Erythroblast (primary cell): ENCODE measurements at regions not wholly inside any gene's neighbourhood (a gene's known extent, or its start where the extent isn't known, plus 50 kb on each side); places are given as distances from the start of the nearest gene placed in this dataset.
"Not testable (repeated sequence)": the region's sequence is repeated elsewhere in the genome, so short reads cannot be mapped to it uniquely, and the experiment has no call there.

Experiments used
- DNase-seq, 2 experiments: peaks; one replicate each; lab custom pipeline; 2025; lab: John Stamatoyannopoulos, UW
- GATA1 ChIP-seq: IDR thresholded peaks from 2 replicates; pipeline ENCODE4 v1.6.1; 2011; ENCODE audit warnings: low read depth, mild to moderate bottlenecking, control low read depth, low read length, moderate library complexity
- POLR2A ChIP-seq: IDR thresholded peaks from 2 replicates; pipeline ENCODE4 v1.6.1; 2011; ENCODE audit warnings: mild to moderate bottlenecking, low read length

DNA sequence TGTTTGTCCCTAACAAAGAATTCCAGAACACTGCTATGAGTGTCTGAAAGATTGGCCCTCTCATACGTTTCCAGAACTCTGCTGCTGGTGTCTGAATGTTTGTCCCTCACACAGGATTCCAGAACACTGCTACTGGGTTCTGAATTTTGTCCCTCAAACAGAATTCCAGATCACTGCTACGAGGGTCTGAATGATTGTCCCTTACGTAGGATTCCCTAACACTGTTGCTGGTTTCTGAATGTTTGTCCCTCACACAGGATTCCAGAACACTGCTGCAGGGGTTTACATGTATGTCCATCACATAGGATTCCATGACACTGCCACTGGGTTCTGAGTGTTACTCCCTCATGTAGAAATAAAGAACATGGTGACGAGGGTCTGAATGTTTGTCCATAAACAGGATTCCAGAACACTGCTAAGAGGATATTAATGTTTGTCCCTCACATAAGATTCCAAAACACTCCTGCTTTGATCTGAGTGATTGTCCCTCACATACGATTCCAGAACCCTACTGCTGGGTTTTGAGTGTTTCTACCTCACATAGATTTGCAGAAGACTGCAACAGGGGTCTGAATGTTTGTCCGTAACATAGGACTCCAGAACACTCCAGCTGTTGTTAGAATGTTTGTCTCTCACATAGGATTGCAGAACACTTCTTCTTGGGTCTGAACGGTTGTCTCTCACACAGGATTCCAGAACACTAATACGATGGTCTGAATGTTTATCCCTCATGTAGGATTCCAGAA lies 214.4 kb downstream of the FOXD4L6 start:
- TF ChIP-seq GATA1 (no peak), POLR2A (no peak)
- no peak for DNase-seq

DNA sequence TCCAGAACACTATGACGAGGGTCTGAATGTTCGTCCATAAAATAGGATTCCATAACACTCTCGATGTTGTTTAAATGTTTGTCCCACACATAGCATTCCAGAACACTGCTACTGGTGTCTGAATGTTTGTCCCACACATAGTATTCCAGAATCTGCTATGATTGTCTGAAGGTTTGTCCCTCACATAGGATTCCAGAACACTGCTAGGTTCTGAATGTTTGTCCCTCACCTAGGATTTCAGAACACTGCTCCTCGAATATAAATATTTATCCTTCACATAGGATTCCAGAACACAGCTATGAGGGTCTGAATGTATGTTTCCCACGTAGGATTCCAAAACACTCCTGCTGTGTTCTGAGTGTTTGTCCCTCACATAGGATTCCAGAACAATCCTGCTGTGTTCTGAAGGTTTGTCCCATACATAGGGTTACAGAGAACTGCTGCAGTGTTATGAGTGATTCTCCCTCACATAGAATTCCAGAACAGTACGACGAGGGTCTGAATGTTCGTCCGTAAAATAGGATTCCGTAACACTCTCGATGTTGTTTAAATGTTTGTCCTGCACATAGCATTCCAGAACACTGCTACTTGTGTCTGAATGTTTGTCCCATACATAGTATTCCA lies 215.3 kb downstream of the FOXD4L6 start:
- DNase-seq, result no peak
- TF ChIP-seq GATA1, result no peak
- no peak for TF ChIP-seq POLR2A

DNA sequence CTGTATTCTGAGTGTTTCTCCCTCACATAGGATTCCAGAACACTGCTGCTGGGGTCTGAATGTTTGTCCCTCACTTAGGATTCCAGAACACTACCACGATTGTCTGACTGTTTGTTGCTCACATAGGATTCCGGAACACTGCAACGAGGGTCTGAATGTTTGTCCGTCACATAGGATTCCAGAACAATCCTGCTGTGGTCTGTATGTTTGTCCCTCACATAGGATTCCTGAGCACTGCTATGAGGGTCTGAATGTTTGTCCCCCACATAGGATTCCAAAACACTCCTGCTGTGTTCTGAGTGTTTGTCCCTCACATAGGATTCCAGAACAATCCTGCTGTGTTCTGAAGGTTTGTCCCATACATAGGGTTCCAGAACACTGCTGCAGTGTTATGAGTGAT lies 215.8 kb downstream of the FOXD4L6 start:
- not testable (repeated sequence) for DNase-seq

DNA sequence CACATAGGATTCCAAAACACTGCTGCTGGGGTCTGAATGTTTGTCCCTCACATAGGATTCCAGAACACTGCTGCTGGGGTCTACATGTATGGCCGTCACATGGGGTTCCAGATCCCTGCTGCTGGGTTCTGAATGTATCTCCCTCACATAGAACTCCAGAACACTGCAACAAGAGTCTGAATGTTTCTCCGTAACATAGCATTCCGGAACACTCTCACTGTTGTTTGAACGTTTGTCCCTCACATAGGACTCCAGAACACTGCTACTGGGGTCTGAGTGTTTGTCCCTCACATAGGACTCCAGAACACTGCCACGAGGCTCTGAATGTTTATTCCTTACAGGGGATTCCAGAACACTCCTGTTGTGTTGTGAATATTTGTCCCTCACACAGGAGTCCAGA lies 216.8 kb downstream of the FOXD4L6 start:
- no peak for DNase-seq
- TF ChIP-seq POLR2A, result no peak
- TF ChIP-seq GATA1, result no peak

DNA sequence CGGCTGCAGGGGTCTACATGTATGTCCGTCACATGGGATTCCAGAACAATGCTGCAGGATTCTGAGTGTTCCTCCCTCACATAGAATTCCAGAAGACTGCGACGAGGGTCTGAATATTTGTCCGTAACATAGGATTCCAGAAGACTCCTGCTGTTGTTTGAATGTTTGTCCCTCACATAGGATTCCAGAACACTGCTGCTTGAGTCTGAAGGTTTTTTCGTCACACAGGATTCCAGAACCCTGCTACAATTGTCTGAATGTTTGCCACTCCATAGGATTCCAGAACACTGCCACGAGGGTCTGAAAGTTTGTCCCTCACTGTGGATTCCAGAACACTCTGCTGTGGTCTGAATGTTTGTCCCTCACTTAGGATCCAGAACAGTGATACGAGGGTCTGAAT lies 217.5 kb downstream of the FOXD4L6 start:
- not testable (repeated sequence) for DNase-seq

DNA sequence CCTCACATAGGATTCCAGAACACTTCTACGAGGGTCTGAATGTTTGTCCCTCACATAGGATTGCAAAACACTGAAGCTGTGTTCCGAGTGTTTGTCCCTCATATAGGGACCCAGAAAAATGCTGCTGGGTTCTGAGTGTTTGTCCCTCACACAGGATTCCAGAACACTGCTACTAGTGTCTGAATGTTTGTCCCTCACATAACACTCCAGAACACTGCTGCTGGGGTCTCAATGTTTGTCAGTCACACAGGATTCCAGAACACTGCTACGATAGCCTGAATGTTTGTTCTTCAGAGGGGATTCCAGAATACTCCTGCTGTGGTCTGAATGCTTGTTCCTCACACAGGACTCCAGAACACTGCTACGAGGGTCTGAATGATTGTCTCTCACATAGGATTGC lies 218.7 kb downstream of the FOXD4L6 start:
- no peak for TF ChIP-seq GATA1
- no peak for TF ChIP-seq POLR2A
- no peak for DNase-seq

DNA sequence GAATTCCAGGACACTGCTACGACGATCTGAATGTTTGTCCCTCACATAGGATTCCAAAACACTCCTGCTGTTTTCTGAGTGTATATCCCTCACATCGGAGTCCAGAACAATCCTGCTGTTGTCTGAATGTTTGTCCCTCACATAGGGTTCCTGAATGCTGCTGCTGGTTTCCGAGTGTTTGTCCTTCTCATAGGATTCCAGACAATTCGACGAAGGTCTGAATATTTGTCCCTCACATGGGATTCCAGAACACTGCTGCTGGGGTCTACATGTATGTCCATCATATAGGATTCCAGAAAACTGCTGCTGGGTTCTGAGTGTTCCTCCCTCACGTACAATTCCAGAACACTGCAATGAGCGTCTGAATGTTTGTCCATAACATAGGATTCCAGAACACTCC lies 219.4 kb downstream of the FOXD4L6 start:
- DNase-seq, result not testable (repeated sequence)

DNA sequence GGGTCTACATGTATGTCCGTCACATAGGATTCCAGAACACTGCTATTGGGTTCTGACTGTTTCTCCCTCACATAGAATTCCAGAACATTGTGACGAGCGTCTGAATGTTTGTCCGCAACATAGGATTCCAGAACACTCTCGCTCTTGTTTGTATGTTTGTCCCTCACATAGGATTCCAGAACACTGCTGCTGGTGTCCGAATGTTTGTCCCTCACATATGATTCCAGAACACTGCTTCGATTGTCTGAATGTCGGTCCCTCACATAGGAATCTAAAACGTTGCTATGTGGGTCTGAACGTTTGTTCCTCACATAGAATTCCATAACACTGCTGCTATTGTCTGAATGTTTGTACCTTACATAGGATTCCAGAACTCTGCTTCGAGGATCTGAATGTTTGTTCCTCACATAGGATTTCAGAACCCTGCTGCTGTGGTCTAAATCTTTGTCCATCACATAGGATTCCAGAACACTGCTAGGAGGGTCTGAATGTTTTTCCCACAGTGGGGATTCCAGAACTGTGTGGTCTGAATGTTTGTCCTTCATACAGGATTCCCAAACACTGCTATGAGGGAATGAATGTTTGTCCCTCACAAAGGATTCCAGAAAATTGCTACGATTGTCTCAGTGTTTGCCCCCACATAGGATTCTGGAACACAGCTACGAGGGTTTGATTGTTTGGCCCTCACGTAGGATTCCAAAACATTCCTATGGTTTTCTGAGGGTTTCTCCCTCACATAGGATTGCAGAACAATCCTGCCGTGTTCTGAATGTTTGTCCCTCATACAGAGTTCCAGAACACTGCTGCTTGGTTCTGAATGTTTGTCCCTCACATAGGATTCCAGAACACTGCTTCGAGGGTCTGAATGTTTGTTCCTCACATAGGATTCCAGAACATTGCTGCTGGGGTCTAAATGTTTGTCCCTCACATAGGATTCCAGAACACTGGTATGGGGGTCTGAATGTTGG lies 220.5 kb downstream of the FOXD4L6 start:
- DNase-seq, result no peak
- TF ChIP-seq POLR2A (no peak), GATA1 (no peak)

DNA sequence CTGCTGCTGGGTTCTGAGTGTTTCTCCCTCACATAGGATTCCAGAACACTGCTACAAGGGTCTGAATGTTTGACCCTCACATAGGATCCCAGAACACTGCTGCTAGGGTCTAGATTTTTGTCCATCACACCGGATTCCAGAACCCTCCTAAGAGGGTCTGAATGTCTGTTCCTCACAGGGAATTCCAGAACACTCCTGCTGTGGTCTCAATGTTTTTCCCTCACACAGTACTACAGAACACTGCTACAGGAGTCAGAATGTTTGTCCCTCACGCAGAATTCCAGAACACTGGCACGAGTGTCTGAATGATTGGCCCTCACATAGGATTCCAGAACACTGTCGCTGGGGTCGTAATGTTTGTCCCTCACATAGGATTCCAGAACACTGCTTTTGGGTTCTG lies 221.6 kb downstream of the FOXD4L6 start:
- not testable (repeated sequence) for DNase-seq

DNA sequence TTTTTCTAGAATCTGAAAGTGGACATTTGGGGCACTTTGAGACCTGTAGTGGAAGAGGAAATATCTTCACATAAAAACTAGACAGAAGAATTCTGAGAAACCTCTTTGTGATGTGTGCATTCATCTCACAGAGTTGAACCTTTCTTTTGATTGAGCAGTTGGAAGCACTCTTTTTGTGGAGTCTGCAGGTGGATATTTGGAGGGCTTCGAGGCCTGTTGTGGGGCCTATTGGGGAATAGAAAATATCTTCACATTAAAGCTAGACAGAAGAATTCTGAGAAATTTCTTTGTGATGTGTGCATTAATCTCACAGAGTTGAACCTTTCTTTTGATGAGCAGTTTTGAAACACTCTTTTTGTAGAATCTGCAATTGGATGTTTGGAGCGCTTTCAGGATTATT lies 236.2 kb downstream of the FOXD4L6 start:
- not testable (repeated sequence) for DNase-seq

DNA sequence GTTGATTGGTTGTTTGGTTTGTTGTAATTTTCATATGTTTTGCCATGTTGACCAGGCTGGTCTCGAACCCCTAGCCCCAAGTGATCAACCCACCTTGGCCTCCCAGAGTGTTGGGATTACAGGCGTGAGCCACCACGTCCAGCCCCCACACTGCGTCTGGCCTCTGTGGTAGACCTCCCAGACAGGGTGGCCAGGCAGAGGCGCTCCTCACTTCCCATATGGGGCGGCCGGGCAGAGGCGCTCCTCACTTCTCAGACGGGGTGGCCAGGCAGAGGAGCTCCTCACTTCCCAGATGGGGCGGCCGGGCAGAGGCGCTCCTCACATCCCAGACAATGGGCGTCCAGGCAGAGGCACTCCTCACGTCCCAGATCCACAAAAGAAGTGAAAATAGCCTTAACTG lies 242.6 kb downstream of the FOXD4L6 start:
- DNase-seq, result not testable (repeated sequence)

DNA sequence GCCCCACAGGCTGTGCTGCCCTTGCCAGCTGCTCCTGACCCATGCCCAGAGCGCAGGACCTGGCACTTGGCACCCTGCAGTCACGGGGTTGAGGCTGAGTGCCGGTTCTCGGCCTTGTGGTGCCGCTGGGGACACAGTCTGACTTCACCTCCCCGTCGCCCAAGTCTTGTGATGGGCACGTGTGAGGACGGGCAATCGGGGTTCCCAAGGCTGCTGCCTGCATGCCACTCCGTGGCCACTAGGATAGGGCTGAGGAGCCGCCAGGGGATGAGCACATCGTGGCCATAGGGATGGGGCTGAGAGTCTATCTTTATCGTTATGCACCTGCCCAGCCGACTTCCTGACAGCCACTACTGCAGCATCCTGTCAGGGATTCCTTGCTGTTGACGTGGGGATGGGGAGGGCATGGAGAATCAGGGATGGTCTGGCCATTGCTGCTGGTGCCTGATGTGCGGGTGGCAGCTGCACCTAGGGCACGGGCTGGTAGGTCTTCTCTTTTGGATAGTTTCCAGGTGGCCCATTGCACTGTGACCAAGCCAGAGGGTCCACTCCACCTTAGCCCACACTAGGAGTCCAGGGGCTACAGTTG lies 243.5 kb downstream of the FOXD4L6 start:
- not testable (repeated sequence) for DNase-seq

DNA sequence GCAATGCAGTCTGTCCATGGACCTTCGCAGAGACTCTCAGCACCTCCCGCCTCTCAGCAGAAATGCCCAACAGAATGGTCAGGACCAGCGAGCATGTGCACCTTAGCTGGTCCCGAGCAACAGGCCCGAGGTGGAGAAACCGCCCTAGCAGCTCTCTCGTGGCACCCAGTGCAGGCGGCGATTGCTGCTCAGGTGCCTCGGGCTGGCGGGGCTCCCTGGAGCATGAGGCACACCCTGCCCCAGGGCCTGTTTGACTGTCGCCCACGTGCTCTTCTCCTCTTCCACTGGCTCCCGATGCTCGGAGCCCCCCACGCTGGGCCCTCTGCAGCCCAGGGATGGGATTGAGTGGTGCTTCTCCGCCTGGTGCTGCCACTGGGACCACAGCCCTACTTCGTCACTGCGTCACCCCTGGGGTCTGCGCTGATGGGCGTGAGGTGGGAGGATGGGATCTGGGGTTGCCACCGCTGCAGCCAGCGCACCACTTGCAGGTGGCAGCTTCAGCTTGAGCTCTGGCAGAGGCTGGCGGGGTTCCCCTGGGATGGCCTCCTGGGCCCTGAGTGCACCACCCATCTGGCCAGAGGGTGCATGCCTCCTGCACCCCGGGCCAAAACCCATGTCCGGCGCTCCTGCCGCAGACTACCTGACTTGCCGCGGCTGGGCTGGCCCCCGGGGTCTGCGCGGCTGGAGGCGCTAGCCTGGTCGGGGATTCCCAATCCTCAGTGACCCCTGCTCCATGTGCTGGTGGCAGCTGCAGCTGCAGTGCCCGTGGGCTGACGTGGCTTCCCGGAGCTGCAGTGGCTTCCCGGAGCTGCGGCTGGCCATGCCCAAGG lies 244.2 kb downstream of the FOXD4L6 start:
- DNase-seq, result no peak
- no peak for TF ChIP-seq GATA1
- TF ChIP-seq POLR2A, result no peak

DNA sequence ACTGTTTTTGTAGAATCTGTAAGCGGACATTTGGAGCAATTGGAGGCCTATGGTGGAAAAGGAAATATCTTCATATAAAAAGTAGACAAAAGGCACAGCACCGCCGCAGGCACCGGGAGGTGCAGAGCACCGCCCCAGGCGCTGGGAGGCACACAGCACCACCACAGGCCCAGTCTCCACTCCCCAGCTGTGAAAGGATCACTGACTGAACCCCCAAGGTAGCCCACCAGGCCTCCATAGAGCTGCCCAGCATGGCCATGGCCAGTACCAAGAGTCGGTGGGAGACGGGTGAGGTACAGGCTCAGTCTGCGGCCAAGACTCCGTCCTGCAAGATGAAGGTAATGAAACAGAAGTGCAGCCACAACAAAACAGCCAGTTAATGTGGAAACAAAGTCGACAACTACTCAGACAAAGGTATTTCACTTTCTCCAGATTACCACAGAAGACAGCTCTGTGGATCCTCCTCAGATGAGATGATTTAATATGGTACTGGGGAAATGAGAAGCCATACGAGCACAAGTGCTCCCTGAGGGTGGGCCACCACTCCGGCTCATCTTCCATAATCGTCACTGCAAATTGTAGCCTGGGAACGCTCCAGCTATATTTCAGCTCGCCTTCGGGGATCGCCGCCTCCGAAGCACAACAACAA lies 244.9 kb downstream of the FOXD4L6 start:
- DNase-seq, result not testable (repeated sequence)

DNA sequence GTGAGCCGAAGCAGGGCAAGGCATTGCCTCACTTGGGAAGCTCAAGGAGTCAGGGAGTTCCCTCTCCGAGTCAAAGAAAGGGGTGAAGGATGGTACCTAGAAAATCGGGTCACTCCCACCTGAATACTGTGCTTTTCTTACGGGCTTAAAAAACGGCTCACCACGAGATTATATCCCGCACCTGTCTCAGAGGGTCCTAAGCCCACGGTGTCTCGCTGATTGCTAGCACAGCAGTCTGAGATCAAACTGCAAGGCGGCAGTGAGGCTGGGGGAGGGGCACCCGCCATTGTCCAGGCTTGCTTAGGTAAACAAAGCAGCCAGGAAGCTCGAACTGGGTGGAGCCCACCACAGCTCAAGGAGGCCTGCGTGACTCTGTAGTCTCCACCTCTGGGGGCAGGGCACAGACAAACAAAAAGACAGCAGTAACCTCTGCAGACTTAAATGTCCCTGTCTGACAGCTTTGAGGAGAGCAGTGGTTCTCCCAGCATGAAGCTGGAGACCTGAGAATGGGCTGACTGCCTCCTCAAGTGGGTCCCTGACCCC lies 254.7 kb downstream of the FOXD4L6 start:
- DNase-seq, result not testable (repeated sequence)

DNA sequence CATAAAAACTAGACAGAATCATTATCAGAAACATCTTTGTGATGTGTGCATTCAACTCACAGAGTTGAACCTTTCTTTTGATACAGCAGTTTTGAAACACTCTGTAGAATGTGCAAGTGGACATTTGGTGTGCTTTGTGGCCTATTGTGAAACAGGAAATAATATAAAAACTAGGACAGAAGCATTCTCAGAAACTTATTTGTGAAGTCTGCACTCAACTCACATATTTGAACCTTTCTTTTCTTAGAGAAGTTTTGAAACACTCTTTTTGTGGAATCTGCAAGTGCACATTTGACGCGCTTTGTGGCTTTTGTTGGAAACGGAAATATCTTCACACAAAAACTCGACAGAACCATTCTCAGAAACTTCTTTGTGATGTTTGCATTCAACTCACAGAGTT lies 260.0 kb downstream of the FOXD4L6 start:
- not testable (repeated sequence) for DNase-seq
